ENCODE measurements at regions not wholly inside any gene's neighbourhood (a gene's known extent, or its start where the extent isn't known, plus 50 kb on each side); places are given as distances from the start of the nearest gene placed in this dataset.
"Not testable (repeated sequence)": the region's sequence is repeated elsewhere in the genome, so short reads cannot be mapped to it uniquely, and the experiment has no call there.

GRCh38 chr1:197985351-197985750 lies 68.2 kb downstream of the LHX9 start:
- CTCF ChIA-PET, result no interaction called here
- peaks cover 1% of the 10 kb centered on the region for H3K27me3 Mint-ChIP-seq
- intact Hi-C loops (cut with micrococcal nuclease), result no loop called here
- no peaks in the 10 kb centered on the region for H3K36me3 Mint-ChIP-seq
- H3K27ac Mint-ChIP-seq, result no peak overlapping the region
- H3K9me3 Mint-ChIP-seq, result no peaks in the 10 kb centered on the region
- DNase-seq, result no peak
- H3K4me1 Mint-ChIP-seq (ENCODE audit: low read depth), result no peaks in the 10 kb centered on the region
- no peak overlapping the region for H3K4me3 Mint-ChIP-seq
- POLR2A ChIA-PET, result no interaction called here

- DNase-seq, result no peak
- Mint-ChIP-seq H3K27me3 (no peaks in the 10 kb centered on the region), H3K4me3 (no peak overlapping the region), H3K4me1 (ENCODE audit: low read depth) (no peaks in the 10 kb centered on the region), H3K9me3 (no peaks in the 10 kb centered on the region), H3K36me3 (no peaks in the 10 kb centered on the region), H3K27ac (no peak overlapping the region)
- ChIA-PET POLR2A (no interaction called here), CTCF (no interaction called here)
- intact Hi-C loops (cut with micrococcal nuclease), result no loop called here
Measured at GRCh38 chr1:197986817-197987216, 69.6 kb downstream of the LHX9 start.

GRCh38 chr1:197987294-197987693 lies 70.1 kb downstream of the LHX9 start:
- Mint-ChIP-seq H3K4me1 (ENCODE audit: low read depth) (no peaks in the 10 kb centered on the region), H3K9me3 (no peaks in the 10 kb centered on the region), H3K36me3 (no peaks in the 10 kb centered on the region), H3K4me3 (no peak overlapping the region), H3K27me3 (no peaks in the 10 kb centered on the region), H3K27ac (no peak overlapping the region)
- ChIA-PET POLR2A (no interaction called here), CTCF (no interaction called here)
- DNase-seq, result no peak
- intact Hi-C loops (cut with micrococcal nuclease), result no loop called here

GRCh38 chr1:197988581-197988980 lies 71.4 kb downstream of the LHX9 start:
- intact Hi-C loops (cut with micrococcal nuclease); H3K27me3 Mint-ChIP-seq; POLR2A ChIA-PET; H3K4me3 Mint-ChIP-seq; H3K27ac Mint-ChIP-seq; CTCF ChIA-PET; H3K9me3 Mint-ChIP-seq; DNase-seq; H3K36me3 Mint-ChIP-seq; H3K4me1 Mint-ChIP-seq (ENCODE audit: low read depth): not testable (repeated sequence)

- no peak overlapping the region for H3K27ac Mint-ChIP-seq
- no peaks in the 10 kb centered on the region for H3K36me3 Mint-ChIP-seq
- H3K9me3 Mint-ChIP-seq, result no peaks in the 10 kb centered on the region
- H3K27me3 Mint-ChIP-seq, result no peaks in the 10 kb centered on the region
- no peak overlapping the region for H3K4me3 Mint-ChIP-seq
- intact Hi-C loops (cut with micrococcal nuclease), result no loop called here
- ChIA-PET POLR2A (no interaction called here), CTCF (no interaction called here)
- H3K4me1 Mint-ChIP-seq (ENCODE audit: low read depth), result no peaks in the 10 kb centered on the region
- DNase-seq, result no peak
Measured at GRCh38 chr1:197989058-197989457, 71.9 kb downstream of the LHX9 start.

GRCh38 chr1:197991594-197991993 lies 74.4 kb downstream of the LHX9 start:
- intact Hi-C loops (cut with micrococcal nuclease), result no loop called here
- H3K27me3 Mint-ChIP-seq, result no peaks in the 10 kb centered on the region
- H3K36me3 Mint-ChIP-seq, result no peaks in the 10 kb centered on the region
- CTCF ChIA-PET, result no interaction called here
- POLR2A ChIA-PET, result no interaction called here
- H3K27ac Mint-ChIP-seq, result no peak overlapping the region
- no peaks in the 10 kb centered on the region for H3K4me1 Mint-ChIP-seq (ENCODE audit: low read depth)
- H3K9me3 Mint-ChIP-seq, result no peaks in the 10 kb centered on the region
- H3K4me3 Mint-ChIP-seq, result no peak overlapping the region
- no peak for DNase-seq

GRCh38 chr1:197994907-197995407 lies 77.8 kb downstream of the LHX9 start:
- intact Hi-C loops (cut with micrococcal nuclease), result no loop called here
- Mint-ChIP-seq H3K4me3 (no peak overlapping the region), H3K27me3 (no peaks in the 10 kb centered on the region), H3K36me3 (no peaks in the 10 kb centered on the region), H3K4me1 (ENCODE audit: low read depth) (no peaks in the 10 kb centered on the region), H3K9me3 (no peaks in the 10 kb centered on the region), H3K27ac (no peak overlapping the region)
- ChIA-PET POLR2A (no interaction called here), CTCF (interaction anchor here (0.6 kb wide), 1 partner anchor 280 kb away, joined by 3 read pairs; no protein-coding TSS in a partner anchor)
- DNase-seq, result no peak

- intact Hi-C loops (cut with micrococcal nuclease), result no loop called here
- POLR2A ChIA-PET, result no interaction called here
- CTCF ChIA-PET, result no interaction called here
- no peak for DNase-seq
- H3K4me3 Mint-ChIP-seq, result no peak overlapping the region
- H3K27ac Mint-ChIP-seq, result no peak overlapping the region
- no peaks in the 10 kb centered on the region for H3K4me1 Mint-ChIP-seq (ENCODE audit: low read depth)
- H3K27me3 Mint-ChIP-seq, result no peaks in the 10 kb centered on the region
- no peaks in the 10 kb centered on the region for H3K36me3 Mint-ChIP-seq
- no peaks in the 10 kb centered on the region for H3K9me3 Mint-ChIP-seq
Measured at GRCh38 chr1:197995408-197996258, 78.5 kb downstream of the LHX9 start.

- H3K27ac Mint-ChIP-seq; intact Hi-C loops (cut with micrococcal nuclease); H3K4me1 Mint-ChIP-seq (ENCODE audit: low read depth); DNase-seq; H3K27me3 Mint-ChIP-seq; H3K36me3 Mint-ChIP-seq; CTCF ChIA-PET; POLR2A ChIA-PET; H3K9me3 Mint-ChIP-seq; H3K4me3 Mint-ChIP-seq: not testable (repeated sequence)
Measured at GRCh38 chr1:197996259-197996512, 79.0 kb downstream of the LHX9 start.

- H3K4me3 Mint-ChIP-seq, result no peak overlapping the region
- no peaks in the 10 kb centered on the region for H3K9me3 Mint-ChIP-seq
- no peaks in the 10 kb centered on the region for H3K4me1 Mint-ChIP-seq (ENCODE audit: low read depth)
- intact Hi-C loops (cut with micrococcal nuclease), result no loop called here
- ChIA-PET POLR2A (no interaction called here), CTCF (no interaction called here)
- peaks cover 7% of the 10 kb centered on the region for H3K27me3 Mint-ChIP-seq
- no peak for DNase-seq
- H3K36me3 Mint-ChIP-seq, result no peaks in the 10 kb centered on the region
- no peak overlapping the region for H3K27ac Mint-ChIP-seq
Measured at GRCh38 chr1:197998110-197998509, 80.9 kb downstream of the LHX9 start.

- intact Hi-C loops (cut with micrococcal nuclease), result no loop called here
- no peak for DNase-seq
- no peaks in the 10 kb centered on the region for H3K4me1 Mint-ChIP-seq (ENCODE audit: low read depth)
- no peaks in the 10 kb centered on the region for H3K9me3 Mint-ChIP-seq
- CTCF ChIA-PET, result no interaction called here
- peaks cover 7% of the 10 kb centered on the region for H3K27me3 Mint-ChIP-seq
- no peak overlapping the region for H3K27ac Mint-ChIP-seq
- no peak overlapping the region for H3K4me3 Mint-ChIP-seq
- no peaks in the 10 kb centered on the region for H3K36me3 Mint-ChIP-seq
- POLR2A ChIA-PET, result no interaction called here
Measured at GRCh38 chr1:198001776-198002408, 84.7 kb downstream of the LHX9 start.

GRCh38 chr1:198003468-198003867 lies 86.3 kb downstream of the LHX9 start:
- Mint-ChIP-seq H3K27ac (no peak overlapping the region), H3K4me1 (ENCODE audit: low read depth) (no peaks in the 10 kb centered on the region), H3K27me3 (peaks cover 7% of the 10 kb centered on the region), H3K4me3 (no peak overlapping the region), H3K9me3 (no peaks in the 10 kb centered on the region), H3K36me3 (peaks cover 1% of the 10 kb centered on the region)
- POLR2A ChIA-PET, result no interaction called here
- CTCF ChIA-PET, result no interaction called here
- no peak for DNase-seq
- intact Hi-C loops (cut with micrococcal nuclease), result no loop called here

- CTCF ChIA-PET, result no interaction called here
- intact Hi-C loops (cut with micrococcal nuclease), result no loop called here
- peaks cover 18% of the 10 kb centered on the region for H3K9me3 Mint-ChIP-seq
- no peaks in the 10 kb centered on the region for H3K4me1 Mint-ChIP-seq (ENCODE audit: low read depth)
- no peak overlapping the region for H3K4me3 Mint-ChIP-seq
- H3K27ac Mint-ChIP-seq, result no peak overlapping the region
- H3K36me3 Mint-ChIP-seq, result peaks cover 3% of the 10 kb centered on the region
- no peak for DNase-seq
- POLR2A ChIA-PET, result no interaction called here
- H3K27me3 Mint-ChIP-seq, result no peaks in the 10 kb centered on the region
Measured at GRCh38 chr1:198007011-198007410, 89.8 kb downstream of the LHX9 start.
